HCT116 (cell line): ENCODE measurements at regions not wholly inside any gene's neighbourhood (a gene's known extent, or its start where the extent isn't known, plus 50 kb on each side); places are given as distances from the start of the nearest gene placed in this dataset.

Experiments
- ATAC-seq: fragments of 200-7000 bp; cut with Tn5 transposase; 2 replicates; pipeline ENCODE4 v1.9.1; 2020; ENCODE audit warnings: mild to moderate bottlenecking, moderate library complexity
- BruUV-seq: library from RNA; stranded (reverse); fragments of 400-500 nt; replicated peaks from 2 replicates; lab custom pipeline; 2021; lab: Mats Ljungman, UMichigan
- CTCF ChIA-PET: fragments of 300-600 bp; sonication (Branson Sonifier 250); formaldehyde crosslinking; loops from one replicate; lab custom pipeline; 2021; ENCODE audit warnings: antibody characterized with exemption; lab: Charles Lee
- POLR2A ChIA-PET: fragments of 300-600, 350-600 bp; sonication (Branson Sonifier 250); formaldehyde crosslinking; loops from one replicate; lab custom pipeline; 2021; ENCODE audit warnings: antibody characterized with exemption; lab: Charles Lee
- RAD21 ChIA-PET, 2 experiments: fragments of 300-600 bp; sonication (Branson Sonifier 250); formaldehyde crosslinking; loops; one replicate each; lab custom pipeline; 2023; ENCODE audit warnings: low total read pairs in 2 of 2; ENCODE audit not compliant: uncharacterized antibody in 2 of 2, unreplicated experiment in 2 of 2, low non-redundant PET in 1 of 2; lab: Charles Lee
- DNase-seq: peaks from one replicate; pipeline ENCODE4 v3.0.0-alpha.2; 2010; ENCODE audit warnings: low read depth, low spot score
- H2AFZ ChIP-seq: fragments of 200-600 bp; shearing (Covaris generic), sonication (generic); 2 replicates; pipeline ENCODE4 v1.6.1; 2017; ENCODE audit warnings: low read depth, mixed run types, mixed read lengths, antibody characterized with exemption, low read length; ENCODE audit not compliant: poor library complexity, severe bottlenecking
- H3K27ac ChIP-seq: 2 replicates; pipeline ENCODE4 v1.5.1; 2012; ENCODE audit warnings: low read depth, low read length
- H3K27me3 ChIP-seq: fragments of 200-600 bp; sonication (generic); 2 replicates; pipeline ENCODE4 v1.6.1; 2016; ENCODE audit warnings: mixed run types, low read length, mixed read lengths; ENCODE audit not compliant: insufficient read depth
- H3K36me3 ChIP-seq, 2 experiments: fragments of 200-500 bp in 1 of 2; fragments of 200-600 bp in 1 of 2; sonication (Bioruptor generic) in 1 of 2; sonication (generic) in 1 of 2; 2 replicates each; pipeline versions ENCODE4 v1.5.1 to v1.6.1; 2014 to 2016; ENCODE audit warnings: low read length in 2 of 2, inconsistent platforms in 1 of 2, mixed read lengths in 1 of 2, mixed run types in 1 of 2; ENCODE audit not compliant: insufficient read depth in 2 of 2, control insufficient read depth in 1 of 2
- H3K4me1 ChIP-seq, 2 experiments: fragments of 200-600 bp in 1 of 2; sonication (generic) in 1 of 2; 2 replicates each; pipeline versions ENCODE4 v1.5.1 to v1.6.1; 2012 to 2017; ENCODE audit warnings: low read length in 2 of 2, inconsistent platforms in 1 of 2, mild to moderate bottlenecking in 1 of 2, mixed read lengths in 1 of 2, mixed run types in 1 of 2, moderate library complexity in 1 of 2; ENCODE audit not compliant: insufficient read depth in 2 of 2, control insufficient read depth in 1 of 2
- H3K4me2 ChIP-seq: fragments of 200-600 bp; sonication (generic); 2 replicates; pipeline ENCODE4 v1.6.1; 2017; ENCODE audit warnings: mixed run types, low read length, mixed read lengths
- H3K4me3 ChIP-seq, 2 experiments: fragments of 200-600 bp in 1 of 2; sonication (generic) in 1 of 2; replicated peaks in 1 of 2; 2 replicates each; pipeline ENCODE4 v1.5.1; 2011 to 2016; ENCODE audit warnings: low read length in 2 of 2, control low read depth in 1 of 2, low read depth in 1 of 2, mild to moderate bottlenecking in 1 of 2, mixed read lengths in 1 of 2, mixed run types in 1 of 2
- H3K79me2 ChIP-seq: fragments of 200-600 bp; sonication (generic); 2 replicates; pipeline ENCODE4 v1.6.1; 2017; ENCODE audit warnings: mild to moderate bottlenecking, mixed run types, low read length, moderate library complexity, mixed read lengths; ENCODE audit not compliant: insufficient read depth
- H3K9ac ChIP-seq: fragments of 200-600 bp; sonication (generic); 2 replicates; pipeline ENCODE4 v1.6.1; 2016; ENCODE audit warnings: low read length, mixed read lengths
- H3K9me2 ChIP-seq: fragments of 200-600 bp; sonication (generic), shearing (Covaris generic); 2 replicates; pipeline ENCODE4 v1.6.1; 2017; ENCODE audit warnings: mixed run types, mild to moderate bottlenecking, moderate library complexity; ENCODE audit not compliant: insufficient read depth
- H3K9me3 ChIP-seq, 2 experiments: fragments of 200-500 bp in 1 of 2; fragments of 200-600 bp in 1 of 2; sonication (Bioruptor generic) in 1 of 2; sonication (generic) in 1 of 2; 2 replicates each; pipeline ENCODE4 v1.6.1; 2014 to 2017; ENCODE audit warnings: low read length in 2 of 2, mixed read lengths in 2 of 2, inconsistent platforms in 1 of 2, low read depth in 1 of 2, mild to moderate bottlenecking in 1 of 2, mixed run types in 1 of 2, moderate library complexity in 1 of 2; ENCODE audit not compliant: control insufficient read depth in 1 of 2, insufficient read depth in 1 of 2
- H4K20me1 ChIP-seq: fragments of 200-600 bp; sonication (generic), shearing (Covaris generic); 2 replicates; pipeline ENCODE4 v1.6.1; 2017; ENCODE audit warnings: mixed run types, mild to moderate bottlenecking, moderate library complexity; ENCODE audit not compliant: insufficient read depth
- CBX3 ChIP-seq: IDR thresholded peaks from 2 replicates; pipeline ENCODE4 v1.6.1; 2012; ENCODE audit warnings: low read depth
- CEBPB ChIP-seq: IDR thresholded peaks from 2 replicates; pipeline ENCODE4 v1.6.1; 2012; ENCODE audit warnings: low read depth
- EGR1 ChIP-seq: IDR thresholded peaks from 2 replicates; pipeline ENCODE4 v1.6.1; 2012; ENCODE audit warnings: low read depth
- ELF1 ChIP-seq: IDR thresholded peaks from 2 replicates; pipeline ENCODE4 v1.6.1; 2012; ENCODE audit warnings: low read depth, borderline replicate concordance
- EZH2 ChIP-seq: fragments of 200-600 bp; sonication (generic); IDR thresholded peaks from 2 replicates; pipeline ENCODE4 v1.6.1; 2017; ENCODE audit warnings: antibody characterized with exemption, mixed run types
- EZH2phosphoT487 ChIP-seq: fragments of 200-600 bp; IDR thresholded peaks from 2 replicates; pipeline ENCODE4 v1.6.1; 2018; ENCODE audit warnings: antibody characterized with exemption, borderline replicate concordance
- FOSL1 ChIP-seq: IDR thresholded peaks from 2 replicates; pipeline ENCODE4 v1.6.1; 2012; ENCODE audit warnings: low read depth
- JUND ChIP-seq: IDR thresholded peaks from 2 replicates; pipeline ENCODE4 v1.6.1; 2012
- POLR2A ChIP-seq: IDR thresholded peaks from 2 replicates; pipeline ENCODE4 v1.7.0; 2011; ENCODE audit warnings: borderline replicate concordance; ENCODE audit not compliant: insufficient read depth, insufficient read length; ENCODE audit errors: extremely low read depth
- POLR2AphosphoS5 ChIP-seq: IDR thresholded peaks from 2 replicates; pipeline ENCODE4 v1.6.1; 2011; ENCODE audit warnings: mild to moderate bottlenecking, low read depth, low read length, moderate library complexity
- RAD21 ChIP-seq: IDR thresholded peaks from 2 replicates; pipeline ENCODE4 v1.6.1; 2012; ENCODE audit warnings: low read depth, mild to moderate bottlenecking
- TCF7L2 ChIP-seq: IDR thresholded peaks from 2 replicates; pipeline ENCODE4 v1.7.0; 2011; ENCODE audit warnings: borderline replicate concordance, inconsistent platforms; ENCODE audit not compliant: insufficient read depth, insufficient read length; ENCODE audit errors: extremely low read depth
- YY1 ChIP-seq: IDR thresholded peaks from 2 replicates; pipeline ENCODE4 v1.6.1; 2011; ENCODE audit warnings: low read length, low read depth, moderate library complexity, mild to moderate bottlenecking; ENCODE audit not compliant: insufficient replicate concordance; ENCODE audit errors: extremely low read depth
- ZFX ChIP-seq: fragments of 450-650 bp; IDR thresholded peaks from 2 replicates; pipeline ENCODE4 v1.6.1; 2017
- ZNF274 ChIP-seq: fragments of 200-500 bp; sonication (Bioruptor generic); IDR thresholded peaks from 2 replicates; pipeline ENCODE4 v1.6.1; 2014; ENCODE audit warnings: mild to moderate bottlenecking, low read depth, low read length, inconsistent platforms
- intact Hi-C: fragments of 100-400 bp; cut with micrococcal nuclease; formaldehyde crosslinking; loops from 2 replicates; pipeline ENCODE4 v1.10.0; 2022
- TF ChIP-seq, protein P1 (sequence below): IDR thresholded peaks from 2 replicates; pipeline ENCODE4 v1.6.1; 2012
- TF ChIP-seq, protein P2 (sequence below): IDR thresholded peaks from 2 replicates; pipeline ENCODE4 v1.6.1; 2011; ENCODE audit warnings: mild to moderate bottlenecking, low read length, moderate library complexity; ENCODE audit not compliant: insufficient replicate concordance; ENCODE audit errors: extremely low read depth
- TF ChIP-seq, protein P3 (sequence below): IDR thresholded peaks from 2 replicates; pipeline ENCODE4 v1.6.1; 2012
- TF ChIP-seq, protein P4 (sequence below): IDR thresholded peaks from 2 replicates; pipeline ENCODE4 v1.6.1; 2012; ENCODE audit warnings: low read depth
- TF ChIP-seq, protein P5 (sequence below), 3 experiments: fragments of 200-600 bp in 1 of 3; sonication (generic) in 1 of 3; IDR thresholded peaks in 2 of 3; conservative IDR thresholded peaks in 1 of 3; 2 replicates each; pipeline ENCODE4 v1.5.1; 2012 to 2017; ENCODE audit warnings: low read depth in 2 of 3, low read length in 2 of 3, antibody characterized with exemption in 1 of 3, borderline replicate concordance in 1 of 3, control low read depth in 1 of 3, mild to moderate bottlenecking in 1 of 3, mixed read lengths in 1 of 3, mixed run types in 1 of 3, moderate library complexity in 1 of 3; ENCODE audit not compliant: insufficient read depth in 1 of 3

DNA sequence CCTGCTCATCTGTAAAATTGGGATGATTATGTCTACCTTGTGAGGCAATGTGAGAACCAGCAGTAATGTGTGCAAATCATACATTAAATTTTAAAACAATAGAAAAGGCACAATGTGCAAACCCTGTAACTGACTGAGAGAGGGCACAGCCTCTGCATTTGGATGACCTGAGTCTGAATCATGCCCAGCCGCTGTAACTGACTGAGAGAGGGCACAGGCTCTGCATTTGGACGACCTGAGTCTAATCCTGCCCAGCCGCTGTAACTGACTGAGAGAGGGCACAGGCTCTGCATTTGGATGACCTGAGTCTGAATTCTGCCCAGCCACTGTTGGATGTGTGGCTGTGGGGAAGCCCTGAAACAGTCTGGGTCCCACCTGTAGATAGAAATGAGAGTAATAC, 351.5 kb upstream of the SHH start:
- Histone ChIP-seq H3K27ac (no peak overlapping the region), H3K27me3 (no peaks in the 10 kb centered on the region), H4K20me1 (no peaks in the 10 kb centered on the region), H3K4me2 (no peak overlapping the region), H3K9ac (no peak overlapping the region), H3K4me3 (no peak overlapping the region), H2AFZ (no peak overlapping the region), H3K9me3 (no peaks in the 10 kb centered on the region), H3K9me2 (no peaks in the 10 kb centered on the region), H3K4me1 (peaks cover 2 to 7% of the 10 kb centered on the region in 2 experiments; a peak in 3 of 4 replicates)
- intact Hi-C loops, result no loop called here
- ATAC-seq, result no peak
- DNase-seq, result no peak
- CTCF ChIA-PET, result no interaction called here
- RAD21 ChIA-PET, result no interaction called here
- no TSS peak for BruUV-seq
- TF ChIP-seq RAD21 (no peak), ZNF274 (no peak), ELF1 (no peak), EGR1 (no peak), POLR2A (no peak), POLR2AphosphoS5 (no peak), CBX3 (no peak), CEBPB (no peak), ZFX (no peak), EZH2 (no peak), EZH2phosphoT487 (no peak), FOSL1 (no peak), YY1 (no peak), JUND (no peak), TCF7L2 (no peak)
- TF ChIP-seq, protein P1, sequence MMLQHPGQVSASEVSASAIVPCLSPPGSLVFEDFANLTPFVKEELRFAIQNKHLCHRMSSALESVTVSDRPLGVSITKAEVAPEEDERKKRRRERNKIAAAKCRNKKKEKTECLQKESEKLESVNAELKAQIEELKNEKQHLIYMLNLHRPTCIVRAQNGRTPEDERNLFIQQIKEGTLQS, result no peak
- TF ChIP-seq, protein P2, sequence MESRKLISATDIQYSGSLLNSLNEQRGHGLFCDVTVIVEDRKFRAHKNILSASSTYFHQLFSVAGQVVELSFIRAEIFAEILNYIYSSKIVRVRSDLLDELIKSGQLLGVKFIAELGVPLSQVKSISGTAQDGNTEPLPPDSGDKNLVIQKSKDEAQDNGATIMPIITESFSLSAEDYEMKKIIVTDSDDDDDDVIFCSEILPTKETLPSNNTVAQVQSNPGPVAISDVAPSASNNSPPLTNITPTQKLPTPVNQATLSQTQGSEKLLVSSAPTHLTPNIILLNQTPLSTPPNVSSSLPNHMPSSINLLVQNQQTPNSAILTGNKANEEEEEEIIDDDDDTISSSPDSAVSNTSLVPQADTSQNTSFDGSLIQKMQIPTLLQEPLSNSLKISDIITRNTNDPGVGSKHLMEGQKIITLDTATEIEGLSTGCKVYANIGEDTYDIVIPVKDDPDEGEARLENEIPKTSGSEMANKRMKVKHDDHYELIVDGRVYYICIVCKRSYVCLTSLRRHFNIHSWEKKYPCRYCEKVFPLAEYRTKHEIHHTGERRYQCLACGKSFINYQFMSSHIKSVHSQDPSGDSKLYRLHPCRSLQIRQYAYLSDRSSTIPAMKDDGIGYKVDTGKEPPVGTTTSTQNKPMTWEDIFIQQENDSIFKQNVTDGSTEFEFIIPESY, result no peak
- TF ChIP-seq, protein P3, sequence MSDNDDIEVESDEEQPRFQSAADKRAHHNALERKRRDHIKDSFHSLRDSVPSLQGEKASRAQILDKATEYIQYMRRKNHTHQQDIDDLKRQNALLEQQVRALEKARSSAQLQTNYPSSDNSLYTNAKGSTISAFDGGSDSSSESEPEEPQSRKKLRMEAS, result no peak
- TF ChIP-seq, protein P4, sequence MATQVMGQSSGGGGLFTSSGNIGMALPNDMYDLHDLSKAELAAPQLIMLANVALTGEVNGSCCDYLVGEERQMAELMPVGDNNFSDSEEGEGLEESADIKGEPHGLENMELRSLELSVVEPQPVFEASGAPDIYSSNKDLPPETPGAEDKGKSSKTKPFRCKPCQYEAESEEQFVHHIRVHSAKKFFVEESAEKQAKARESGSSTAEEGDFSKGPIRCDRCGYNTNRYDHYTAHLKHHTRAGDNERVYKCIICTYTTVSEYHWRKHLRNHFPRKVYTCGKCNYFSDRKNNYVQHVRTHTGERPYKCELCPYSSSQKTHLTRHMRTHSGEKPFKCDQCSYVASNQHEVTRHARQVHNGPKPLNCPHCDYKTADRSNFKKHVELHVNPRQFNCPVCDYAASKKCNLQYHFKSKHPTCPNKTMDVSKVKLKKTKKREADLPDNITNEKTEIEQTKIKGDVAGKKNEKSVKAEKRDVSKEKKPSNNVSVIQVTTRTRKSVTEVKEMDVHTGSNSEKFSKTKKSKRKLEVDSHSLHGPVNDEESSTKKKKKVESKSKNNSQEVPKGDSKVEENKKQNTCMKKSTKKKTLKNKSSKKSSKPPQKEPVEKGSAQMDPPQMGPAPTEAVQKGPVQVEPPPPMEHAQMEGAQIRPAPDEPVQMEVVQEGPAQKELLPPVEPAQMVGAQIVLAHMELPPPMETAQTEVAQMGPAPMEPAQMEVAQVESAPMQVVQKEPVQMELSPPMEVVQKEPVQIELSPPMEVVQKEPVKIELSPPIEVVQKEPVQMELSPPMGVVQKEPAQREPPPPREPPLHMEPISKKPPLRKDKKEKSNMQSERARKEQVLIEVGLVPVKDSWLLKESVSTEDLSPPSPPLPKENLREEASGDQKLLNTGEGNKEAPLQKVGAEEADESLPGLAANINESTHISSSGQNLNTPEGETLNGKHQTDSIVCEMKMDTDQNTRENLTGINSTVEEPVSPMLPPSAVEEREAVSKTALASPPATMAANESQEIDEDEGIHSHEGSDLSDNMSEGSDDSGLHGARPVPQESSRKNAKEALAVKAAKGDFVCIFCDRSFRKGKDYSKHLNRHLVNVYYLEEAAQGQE, result no peak
- TF ChIP-seq, protein P5, sequence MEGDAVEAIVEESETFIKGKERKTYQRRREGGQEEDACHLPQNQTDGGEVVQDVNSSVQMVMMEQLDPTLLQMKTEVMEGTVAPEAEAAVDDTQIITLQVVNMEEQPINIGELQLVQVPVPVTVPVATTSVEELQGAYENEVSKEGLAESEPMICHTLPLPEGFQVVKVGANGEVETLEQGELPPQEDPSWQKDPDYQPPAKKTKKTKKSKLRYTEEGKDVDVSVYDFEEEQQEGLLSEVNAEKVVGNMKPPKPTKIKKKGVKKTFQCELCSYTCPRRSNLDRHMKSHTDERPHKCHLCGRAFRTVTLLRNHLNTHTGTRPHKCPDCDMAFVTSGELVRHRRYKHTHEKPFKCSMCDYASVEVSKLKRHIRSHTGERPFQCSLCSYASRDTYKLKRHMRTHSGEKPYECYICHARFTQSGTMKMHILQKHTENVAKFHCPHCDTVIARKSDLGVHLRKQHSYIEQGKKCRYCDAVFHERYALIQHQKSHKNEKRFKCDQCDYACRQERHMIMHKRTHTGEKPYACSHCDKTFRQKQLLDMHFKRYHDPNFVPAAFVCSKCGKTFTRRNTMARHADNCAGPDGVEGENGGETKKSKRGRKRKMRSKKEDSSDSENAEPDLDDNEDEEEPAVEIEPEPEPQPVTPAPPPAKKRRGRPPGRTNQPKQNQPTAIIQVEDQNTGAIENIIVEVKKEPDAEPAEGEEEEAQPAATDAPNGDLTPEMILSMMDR (IDR thresholded peaks at IDR 0.05 in 2 of 3, conservative IDR thresholded peaks at IDR 0.05 in 1 of 3; ENCODE audit: borderline replicate concordance in 1 of 3, insufficient read depth in 1 of 3, low read depth in 2 of 3, low read length in 2 of 3), result no peak
- TF ChIP-seq, all 23 proteins: peak for 0
- no peaks in the 10 kb centered on the region for H3K79me2 ChIP-seq
- POLR2A ChIA-PET, result no interaction called here
- no peaks in the 10 kb centered on the region for H3K36me3 ChIP-seq
